Mesodermal cell (in vitro differentiated cells): ENCODE measurements at regions not wholly inside any gene's neighbourhood (a gene's known extent, or its start where the extent isn't known, plus 50 kb on each side); places are given as distances from the start of the nearest gene placed in this dataset.

Experiments used
- H3K27ac ChIP-seq: 2 replicates; pipeline ENCODE4 v1.7.0; 2013; ENCODE audit warnings: mild to moderate bottlenecking, low read depth, low read length, moderate library complexity; ENCODE audit not compliant: severe bottlenecking
- H3K36me3 ChIP-seq: 2 replicates; pipeline ENCODE4 v1.7.1; 2013; ENCODE audit warnings: mild to moderate bottlenecking, low read length, moderate library complexity; ENCODE audit not compliant: control insufficient read depth, insufficient read depth
- H3K4me1 ChIP-seq: one replicate; pipeline ENCODE4 v1.7.1; 2013; ENCODE audit warnings: mild to moderate bottlenecking, low read length; ENCODE audit not compliant: insufficient read depth, control insufficient read depth, poor library complexity, severe bottlenecking
- H3K4me3 ChIP-seq: 2 replicates; pipeline ENCODE4 v1.7.0; 2013; ENCODE audit warnings: low read length, control low read depth, mild to moderate bottlenecking; ENCODE audit not compliant: insufficient read depth, poor library complexity, severe bottlenecking; ENCODE audit errors: extremely low read depth
- H3K9me3 ChIP-seq: 2 replicates; pipeline ENCODE4 v1.7.1; 2013; ENCODE audit warnings: mild to moderate bottlenecking, low read length, moderate library complexity; ENCODE audit not compliant: control insufficient read depth
- WGBS, 2 experiments: methylation state at CpG; one replicate each; pipeline ENCODE4 v1.1.5; 2013; ENCODE audit warnings: missing lambda C conversion rate in 2 of 2; ENCODE audit not compliant: insufficient coverage in 2 of 2; 5-methylcytosine and 5-hydroxymethylcytosine counted together

- H3K36me3 ChIP-seq = no peaks in the 10 kb centered on the region
- H3K27ac ChIP-seq = no peak overlapping the region
- H3K9me3 ChIP-seq = no peaks in the 10 kb centered on the region
- no peak overlapping the region for H3K4me3 ChIP-seq
- 69 to 75% methylated on average over 4 of the region's 5 CpGs for WGBS, 2 experiments
- peaks cover 4% of the 10 kb centered on the region for H3K4me1 ChIP-seq
These were observed 253.8 kb downstream of the TNS1 start for GRCh38 chr2:217749008-217749407.

DNA sequence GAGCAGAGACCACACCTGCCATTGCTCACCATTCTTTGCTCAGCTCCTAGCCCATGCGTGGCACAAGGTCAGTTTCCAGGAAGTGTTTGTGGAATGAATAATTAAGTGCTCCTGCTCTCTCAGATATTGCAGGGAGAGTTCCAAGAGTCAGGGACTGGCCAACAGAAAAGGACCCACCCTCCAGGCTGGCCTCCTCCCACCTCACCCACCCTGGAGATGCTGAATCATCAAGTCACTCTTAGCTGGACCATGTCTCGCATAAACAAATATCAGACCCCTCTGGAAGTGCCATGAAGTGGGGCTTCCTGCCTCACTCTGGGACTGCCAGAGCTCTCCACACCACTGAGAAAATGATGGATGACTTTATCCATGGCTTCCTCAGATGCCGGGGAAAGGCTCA is 256.0 kb downstream of the TNS1 start:
- H3K9me3 ChIP-seq = no peaks in the 10 kb centered on the region
- no peaks in the 10 kb centered on the region for H3K4me1 ChIP-seq
- H3K4me3 ChIP-seq = no peak overlapping the region
- WGBS, 2 experiments = 92 to 93% methylated on average over 1 to 2 of the region's 3 CpGs
- H3K27ac ChIP-seq = peak overlapping the region; percentile 23
- no peaks in the 10 kb centered on the region for H3K36me3 ChIP-seq

- 96 to 97% methylated on average over 5 of the region's 6 CpGs for WGBS, 2 experiments
- no peaks in the 10 kb centered on the region for H3K4me1 ChIP-seq
These were observed 258.6 kb downstream of the TNS1 start for GRCh38 chr2:217743966-217744761.

DNA sequence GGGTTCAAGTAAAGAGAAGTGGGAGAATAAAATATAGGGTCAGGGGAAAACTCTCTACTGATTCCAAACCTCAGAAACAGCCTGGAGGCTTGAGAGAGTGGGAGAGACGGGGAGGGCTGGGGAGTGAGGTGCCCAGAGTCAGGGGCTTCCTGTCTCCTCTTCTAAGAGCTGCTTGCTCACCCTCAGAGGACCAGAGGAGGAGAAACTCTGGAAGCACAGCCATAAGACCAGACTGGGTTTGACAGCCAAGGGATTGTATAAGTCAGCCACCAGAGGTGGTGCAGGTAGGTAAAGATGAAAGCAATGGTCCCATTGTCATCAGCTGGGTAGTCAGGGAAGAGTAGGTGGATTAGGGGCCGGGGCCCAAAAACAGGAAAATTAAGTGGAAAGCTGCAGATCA is 259.4 kb downstream of the TNS1 start:
- 100% methylated on average over 1 of the region's 2 CpGs for WGBS, 2 experiments
- Histone ChIP-seq H3K27ac (no peak overlapping the region), H3K4me1 (no peaks in the 10 kb centered on the region), H3K4me3 (no peak overlapping the region), H3K9me3 (no peaks in the 10 kb centered on the region), H3K36me3 (no peaks in the 10 kb centered on the region)

More at GRCh38 chr2:217743966-217744761, 258.6 kb downstream of the TNS1 start:
- H3K4me3 ChIP-seq = no peak overlapping the region
- H3K9me3 ChIP-seq = no peaks in the 10 kb centered on the region
- no peaks in the 10 kb centered on the region for H3K36me3 ChIP-seq
- H3K27ac ChIP-seq = no peak overlapping the region

DNA sequence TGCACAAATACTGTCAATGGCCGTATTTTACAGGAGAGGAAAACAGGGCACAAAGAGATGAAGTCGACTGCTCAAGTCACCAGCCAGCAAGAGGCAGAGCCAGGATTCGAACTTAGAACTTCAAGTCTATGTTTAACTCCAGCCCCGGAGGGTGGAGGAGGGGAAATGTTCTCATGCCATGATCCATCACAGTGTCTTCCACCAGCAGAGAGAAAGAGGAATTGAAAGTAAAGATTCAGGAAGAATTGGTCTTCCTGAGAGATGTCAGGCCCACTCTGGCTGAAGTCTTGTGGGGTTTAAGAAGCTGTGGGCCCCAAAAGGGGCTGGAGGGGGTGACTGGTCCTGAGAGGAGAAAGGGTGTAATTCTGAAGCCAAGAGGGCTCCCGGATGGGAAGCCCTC is 260.0 kb downstream of the TNS1 start:
- WGBS, 2 experiments = 83 to 94% methylated on average over 3 to 4 of the region's 5 CpGs
- no peak overlapping the region for H3K4me3 ChIP-seq
- H3K9me3 ChIP-seq = no peaks in the 10 kb centered on the region
- no peaks in the 10 kb centered on the region for H3K4me1 ChIP-seq
- no peaks in the 10 kb centered on the region for H3K36me3 ChIP-seq
- H3K27ac ChIP-seq = no peak overlapping the region

DNA sequence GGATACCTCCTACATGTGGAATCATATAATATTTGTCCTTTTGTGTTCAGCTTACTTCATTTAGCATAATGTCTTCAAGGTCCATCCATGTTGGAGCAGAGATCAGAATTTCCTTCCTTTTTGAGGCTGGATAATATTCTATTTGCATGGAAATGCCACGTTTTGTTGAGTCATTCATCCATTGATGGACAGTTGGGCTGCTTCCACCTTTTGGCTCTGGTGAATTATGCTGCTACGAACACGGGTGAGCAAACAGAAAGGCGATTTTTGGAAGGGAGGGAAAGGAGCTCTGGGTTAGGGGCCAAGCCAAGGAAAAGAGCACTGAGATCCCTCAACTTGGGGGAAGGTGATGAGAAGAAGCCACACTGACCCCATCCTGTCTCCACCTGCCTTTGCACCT is 260.5 kb downstream of the TNS1 start:
- no peaks in the 10 kb centered on the region for H3K4me1 ChIP-seq
- WGBS, 2 experiments = 89% methylated on average over 2 to 4 of the region's 4 CpGs
- no peak overlapping the region for H3K4me3 ChIP-seq
- no peak overlapping the region for H3K27ac ChIP-seq
- H3K36me3 ChIP-seq = no peaks in the 10 kb centered on the region
- H3K9me3 ChIP-seq = no peaks in the 10 kb centered on the region

GRCh38 chr2:217741381-217741955 is 261.3 kb downstream of the TNS1 start:
- H3K27ac ChIP-seq = no peak overlapping the region
- H3K4me1 ChIP-seq = no peaks in the 10 kb centered on the region
- H3K9me3 ChIP-seq = no peaks in the 10 kb centered on the region
- 83 to 94% methylated on average over 3 to 4 of the region's 6 CpGs for WGBS, 2 experiments
- no peaks in the 10 kb centered on the region for H3K36me3 ChIP-seq
- H3K4me3 ChIP-seq = no peak overlapping the region

GRCh38 chr2:217740756-217741155 is 262.0 kb downstream of the TNS1 start:
- Histone ChIP-seq H3K4me1 (no peaks in the 10 kb centered on the region), H3K9me3 (no peaks in the 10 kb centered on the region), H3K4me3 (no peak overlapping the region), H3K36me3 (no peaks in the 10 kb centered on the region), H3K27ac (no peak overlapping the region)
- 93 to 100% methylated on average over 3 to 6 of the region's 6 CpGs for WGBS, 2 experiments

DNA sequence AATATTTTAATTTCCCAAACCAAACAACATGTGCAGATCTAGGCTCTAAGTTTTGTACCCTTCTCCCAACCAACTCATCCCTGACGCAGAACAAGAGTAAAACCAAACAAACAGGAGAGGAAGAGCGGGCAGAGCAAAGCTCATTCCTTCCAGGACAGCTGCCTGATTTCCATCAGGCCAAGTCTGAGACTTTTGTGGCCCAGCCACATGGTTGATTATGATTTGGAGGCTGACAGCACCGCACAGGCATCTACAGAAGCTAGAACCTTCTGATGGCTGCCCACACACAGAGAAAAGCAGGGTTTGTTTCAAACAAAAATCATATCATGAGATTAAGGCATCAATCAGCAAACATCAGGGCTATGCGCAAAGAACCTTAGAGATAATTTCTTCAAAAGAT is 262.6 kb downstream of the TNS1 start:
- Histone ChIP-seq H3K36me3 (no peaks in the 10 kb centered on the region), H3K27ac (no peak overlapping the region), H3K9me3 (no peaks in the 10 kb centered on the region), H3K4me3 (no peak overlapping the region), H3K4me1 (no peaks in the 10 kb centered on the region)
- WGBS, 2 experiments = 96% methylated on average over 4 of the region's 4 CpGs

- H3K27ac ChIP-seq = no peak overlapping the region
- no peaks in the 10 kb centered on the region for H3K4me1 ChIP-seq
- WGBS, 2 experiments = 100% methylated on average over 1 of the region's 1 CpG; no CpG with 5 or more reads in 1 of the 2 experiments
- H3K36me3 ChIP-seq = no peaks in the 10 kb centered on the region
- H3K9me3 ChIP-seq = no peaks in the 10 kb centered on the region
- H3K4me3 ChIP-seq = no peak overlapping the region
These were observed 263.1 kb downstream of the TNS1 start for GRCh38 chr2:217739741-217740140.

DNA sequence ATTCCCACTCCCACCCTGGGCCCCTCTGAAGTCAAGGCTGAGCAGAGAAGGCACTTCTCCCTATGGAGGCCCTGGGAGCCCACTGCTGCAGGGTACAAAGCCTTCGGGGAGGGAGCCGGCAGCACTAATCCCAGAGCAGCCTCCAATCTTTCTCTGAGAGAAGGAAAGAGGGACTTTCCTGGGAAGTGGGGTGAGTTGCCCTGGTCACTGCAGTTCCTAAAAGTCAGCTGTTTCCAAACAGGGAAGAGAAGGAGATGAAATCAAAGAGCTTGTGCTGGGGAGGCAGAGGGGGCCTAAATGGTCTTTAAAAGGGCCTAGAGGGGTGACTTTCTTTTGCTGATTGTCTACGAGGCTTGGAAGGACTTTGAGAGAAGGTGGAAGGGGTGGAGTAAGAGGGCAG is 264.7 kb downstream of the TNS1 start:
- 83% methylated on average over 1 to 2 of the region's 3 CpGs for WGBS, 2 experiments
- no peak overlapping the region for H3K27ac ChIP-seq

More for the DNA sequence above, 264.7 kb downstream of the TNS1 start:
- Histone ChIP-seq H3K9me3 (no peaks in the 10 kb centered on the region), H3K4me3 (no peak overlapping the region), H3K4me1 (peaks cover 7% of the 10 kb centered on the region), H3K36me3 (no peaks in the 10 kb centered on the region)
